Smooth muscle cell (in vitro differentiated cells): ENCODE measurements at regions not wholly inside any gene's neighbourhood (a gene's known extent, or its start where the extent isn't known, plus 50 kb on each side); places are given as distances from the start of the nearest gene placed in this dataset.

Source experiments
- DNase-seq: peaks from one replicate; lab custom pipeline; 2025; ENCODE audit not compliant: unreplicated experiment; lab: John Stamatoyannopoulos, UW
- H2AFZ ChIP-seq: fragments of 200-600 bp; sonication (generic); 2 replicates; pipeline ENCODE4 v1.6.0; 2016; ENCODE audit warnings: antibody characterized with exemption, low read depth, mild to moderate bottlenecking
- H3F3A ChIP-seq: fragments of 200-600 bp; sonication (generic); 2 replicates; pipeline ENCODE4 v1.6.0; 2017; ENCODE audit warnings: antibody characterized with exemption, low read depth
- H3K27ac ChIP-seq: fragments of 200-600 bp; sonication (generic); 2 replicates; pipeline ENCODE4 v1.5.1; 2016; ENCODE audit warnings: low read depth, mild to moderate bottlenecking
- H3K27me3 ChIP-seq: fragments of 200-600 bp; sonication (generic); 2 replicates; pipeline ENCODE4 v1.6.1; 2016; ENCODE audit warnings: low read depth, mild to moderate bottlenecking
- H3K36me3 ChIP-seq: fragments of 200-600 bp; sonication (generic); 2 replicates; pipeline ENCODE4 v1.5.1; 2016; ENCODE audit warnings: low read depth
- H3K4me1 ChIP-seq: fragments of 200-600 bp; sonication (generic); 2 replicates; pipeline ENCODE4 v1.5.1; 2016; ENCODE audit warnings: low read depth
- H3K4me2 ChIP-seq: fragments of 200-600 bp; sonication (generic); 2 replicates; pipeline ENCODE4 v1.6.0; 2016; ENCODE audit warnings: mild to moderate bottlenecking
- H3K4me3 ChIP-seq: fragments of 200-600 bp; sonication (generic); 2 replicates; pipeline ENCODE4 v1.5.1; 2016; ENCODE audit warnings: mild to moderate bottlenecking
- H3K79me2 ChIP-seq: fragments of 200-600 bp; sonication (generic); 2 replicates; pipeline ENCODE4 v1.6.0; 2016; ENCODE audit warnings: low read depth, mild to moderate bottlenecking
- H3K9ac ChIP-seq: fragments of 200-600 bp; sonication (generic); 2 replicates; pipeline ENCODE4 v1.6.0; 2016; ENCODE audit warnings: low read depth
- H3K9me3 ChIP-seq: fragments of 200-600 bp; sonication (generic); replicated peaks from 2 replicates; pipeline ENCODE4 v1.5.1; 2016; ENCODE audit warnings: low read depth
- H4K20me1 ChIP-seq: fragments of 200-600 bp; sonication (generic); 2 replicates; pipeline ENCODE4 v1.6.0; 2016; ENCODE audit warnings: low read depth
- WGBS: methylation state at CpG from one replicate; pipeline ENCODE4 v1.1.7; 2016; ENCODE audit warnings: low lambda C conversion rate; 5-methylcytosine and 5-hydroxymethylcytosine counted together
- TF ChIP-seq, protein P1 (sequence below): fragments of 200-600 bp; sonication (generic); IDR thresholded peaks from 2 replicates; pipeline ENCODE4 v1.5.1; 2017; ENCODE audit warnings: borderline replicate concordance, mild to moderate bottlenecking, antibody characterized with exemption; ENCODE audit not compliant: insufficient read depth, poor library complexity, severe bottlenecking

DNA sequence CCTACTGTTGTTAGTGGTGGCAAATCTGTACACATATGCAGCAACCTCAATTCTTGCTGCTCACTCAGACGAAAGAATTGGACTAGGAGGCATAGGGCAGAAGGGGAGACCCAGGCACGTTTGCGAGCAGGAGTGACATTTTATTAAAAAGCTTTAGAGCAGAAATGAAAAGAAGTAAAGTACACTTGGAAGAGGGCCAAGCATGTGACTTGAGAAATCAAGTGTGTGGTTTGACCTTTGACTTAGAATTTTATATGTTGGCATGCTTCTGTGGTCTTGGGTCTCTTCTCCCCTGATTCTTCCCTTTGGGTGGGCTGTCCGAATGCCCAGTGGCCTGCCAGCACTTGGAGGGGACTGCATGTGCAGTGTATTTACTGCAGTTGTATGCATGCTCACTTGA, 205.5 kb upstream of the SEMA3D start:
- Histone ChIP-seq H3K36me3 (no peaks in the 10 kb centered on the region), H3K9me3 (no peaks in the 10 kb centered on the region), H3K9ac (no peak overlapping the region), H4K20me1 (no peaks in the 10 kb centered on the region), H3F3A (no peaks in the 10 kb centered on the region), H3K79me2 (no peaks in the 10 kb centered on the region), H2AFZ (no peak overlapping the region), H3K4me1 (no peaks in the 10 kb centered on the region), H3K27me3 (no peaks in the 10 kb centered on the region), H3K4me2 (no peak overlapping the region), H3K27ac (no peak overlapping the region), H3K4me3 (no peak overlapping the region)
- no peak for DNase-seq
- WGBS: 79% methylated on average over 4 of the region's 4 CpGs
- TF ChIP-seq, protein P1, sequence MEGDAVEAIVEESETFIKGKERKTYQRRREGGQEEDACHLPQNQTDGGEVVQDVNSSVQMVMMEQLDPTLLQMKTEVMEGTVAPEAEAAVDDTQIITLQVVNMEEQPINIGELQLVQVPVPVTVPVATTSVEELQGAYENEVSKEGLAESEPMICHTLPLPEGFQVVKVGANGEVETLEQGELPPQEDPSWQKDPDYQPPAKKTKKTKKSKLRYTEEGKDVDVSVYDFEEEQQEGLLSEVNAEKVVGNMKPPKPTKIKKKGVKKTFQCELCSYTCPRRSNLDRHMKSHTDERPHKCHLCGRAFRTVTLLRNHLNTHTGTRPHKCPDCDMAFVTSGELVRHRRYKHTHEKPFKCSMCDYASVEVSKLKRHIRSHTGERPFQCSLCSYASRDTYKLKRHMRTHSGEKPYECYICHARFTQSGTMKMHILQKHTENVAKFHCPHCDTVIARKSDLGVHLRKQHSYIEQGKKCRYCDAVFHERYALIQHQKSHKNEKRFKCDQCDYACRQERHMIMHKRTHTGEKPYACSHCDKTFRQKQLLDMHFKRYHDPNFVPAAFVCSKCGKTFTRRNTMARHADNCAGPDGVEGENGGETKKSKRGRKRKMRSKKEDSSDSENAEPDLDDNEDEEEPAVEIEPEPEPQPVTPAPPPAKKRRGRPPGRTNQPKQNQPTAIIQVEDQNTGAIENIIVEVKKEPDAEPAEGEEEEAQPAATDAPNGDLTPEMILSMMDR: no peak

DNA sequence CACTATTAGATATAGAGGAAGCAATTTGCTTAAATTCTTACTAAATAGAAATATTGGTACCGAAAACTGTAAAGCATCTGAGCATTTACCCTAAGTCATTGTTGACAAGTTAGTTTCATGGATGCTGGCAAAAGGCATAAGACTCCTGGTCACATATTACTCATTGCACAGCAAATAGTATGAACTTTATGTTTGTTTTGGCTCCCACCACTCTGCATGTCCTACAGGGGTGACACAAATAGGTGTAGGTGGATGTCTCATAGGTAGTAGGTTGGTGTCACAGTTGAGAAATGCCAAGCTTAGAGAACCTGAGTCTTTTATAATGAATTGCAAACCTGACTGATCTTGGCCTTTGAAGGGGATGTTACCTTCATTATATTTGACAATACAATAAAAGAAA, 199.6 kb upstream of the SEMA3D start:
- no peaks in the 10 kb centered on the region for H3K9me3 ChIP-seq
- H3K4me2 ChIP-seq: no peak overlapping the region
- H3K79me2 ChIP-seq: no peaks in the 10 kb centered on the region
- 97% methylated on average over 1 of the region's 1 CpG for WGBS
- no peak overlapping the region for H3K4me3 ChIP-seq
- H3K27me3 ChIP-seq: no peaks in the 10 kb centered on the region
- no peak overlapping the region for H3K9ac ChIP-seq
- no peak for DNase-seq
- no peaks in the 10 kb centered on the region for H3F3A ChIP-seq
- TF ChIP-seq, protein P1: no peak
- H4K20me1 ChIP-seq: no peaks in the 10 kb centered on the region
- H2AFZ ChIP-seq: no peak overlapping the region
- H3K27ac ChIP-seq: no peak overlapping the region
- H3K4me1 ChIP-seq: no peaks in the 10 kb centered on the region
- H3K36me3 ChIP-seq: no peaks in the 10 kb centered on the region

DNA sequence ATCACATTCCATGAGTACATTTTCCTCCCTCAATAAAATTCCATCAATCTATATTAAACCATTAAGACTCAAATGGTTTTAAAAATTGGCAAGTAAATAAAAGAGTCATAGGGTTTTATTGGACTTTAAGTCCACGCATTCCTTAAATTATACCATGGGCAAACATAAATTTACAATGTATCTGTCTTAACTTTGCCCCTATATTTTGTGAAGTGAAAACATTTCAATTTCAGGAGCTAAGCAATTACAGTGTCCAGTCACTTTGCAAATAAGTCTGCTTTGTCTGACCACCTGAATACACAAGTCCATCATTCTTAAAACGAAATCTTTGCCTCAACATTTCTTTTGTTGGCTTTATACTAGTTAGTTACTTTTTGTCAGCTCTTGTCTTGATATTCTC, 197.5 kb upstream of the SEMA3D start:
- Histone ChIP-seq H3K9me3 (no peaks in the 10 kb centered on the region), H3K27ac (no peak overlapping the region)
- TF ChIP-seq, protein P1: no peak

DNA sequence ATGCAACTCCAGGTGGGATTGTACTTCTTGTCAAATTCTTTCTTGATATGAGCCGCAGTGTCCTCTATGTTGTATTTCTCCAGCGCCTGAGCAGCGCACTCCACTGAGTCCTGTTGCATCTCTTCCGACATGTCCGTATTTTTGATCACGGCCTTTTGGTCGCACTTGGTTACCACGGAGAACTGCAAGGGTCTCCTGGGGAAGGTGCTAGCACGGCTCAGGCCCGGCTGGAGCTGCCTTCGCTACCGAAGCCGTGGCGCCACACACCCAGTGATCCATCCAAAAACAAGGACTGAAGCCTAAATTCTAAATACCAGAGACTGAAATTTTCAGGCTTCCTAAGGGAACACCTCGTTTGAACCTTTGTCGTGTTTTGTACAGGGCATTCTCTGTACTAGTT, 194.4 kb upstream of the SEMA3D start:
- H3K9me3 ChIP-seq: no peaks in the 10 kb centered on the region
- no peak overlapping the region for H3K9ac ChIP-seq
- TF ChIP-seq, protein P1: no peak
- no peak overlapping the region for H3K4me2 ChIP-seq
- H4K20me1 ChIP-seq: no peaks in the 10 kb centered on the region
- H3F3A ChIP-seq: no peaks in the 10 kb centered on the region
- no peaks in the 10 kb centered on the region for H3K27me3 ChIP-seq
- H3K79me2 ChIP-seq: no peaks in the 10 kb centered on the region
- no peaks in the 10 kb centered on the region for H3K36me3 ChIP-seq
- H3K4me3 ChIP-seq: no peak overlapping the region
- WGBS: 95% methylated on average over 16 of the region's 16 CpGs
- no peak overlapping the region for H3K27ac ChIP-seq
- no peaks in the 10 kb centered on the region for H3K4me1 ChIP-seq
- H2AFZ ChIP-seq: no peak overlapping the region
- no peak for DNase-seq

More for the DNA sequence above, 197.5 kb upstream of the SEMA3D start:
- H3K4me2 ChIP-seq: no peak overlapping the region
- no peak overlapping the region for H2AFZ ChIP-seq
- no peaks in the 10 kb centered on the region for H3K36me3 ChIP-seq
- 93% methylated on average over 2 of the region's 2 CpGs for WGBS
- H3K79me2 ChIP-seq: no peaks in the 10 kb centered on the region
- H4K20me1 ChIP-seq: no peaks in the 10 kb centered on the region
- H3K4me1 ChIP-seq: no peaks in the 10 kb centered on the region
- H3K4me3 ChIP-seq: no peak overlapping the region
- DNase-seq: no peak
- H3K9ac ChIP-seq: no peak overlapping the region
- no peaks in the 10 kb centered on the region for H3F3A ChIP-seq
- no peaks in the 10 kb centered on the region for H3K27me3 ChIP-seq
